ENCODE measurements at regions not wholly inside any gene's neighbourhood (a gene's known extent, or its start where the extent isn't known, plus 50 kb on each side); places are given as distances from the start of the nearest gene placed in this dataset.

DNA sequence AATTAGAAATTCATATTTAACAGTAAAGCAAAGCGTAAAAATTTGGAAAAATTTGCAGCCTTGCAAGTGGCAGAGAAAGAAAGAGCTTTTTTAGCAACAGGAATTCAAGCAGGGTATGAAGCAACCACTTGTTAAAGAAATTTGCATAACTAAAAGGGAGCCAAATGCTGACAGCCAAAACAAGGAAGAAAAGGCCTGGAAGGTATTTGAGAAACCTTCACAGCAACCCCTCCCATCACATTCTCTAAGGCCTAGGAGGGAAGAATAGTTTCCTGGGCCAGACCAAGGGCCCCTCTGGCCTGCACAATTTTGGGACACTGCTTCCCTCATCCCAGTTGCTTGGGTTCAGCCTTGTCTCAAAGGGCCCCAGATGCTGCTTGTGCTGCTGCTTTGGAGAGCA lies 672.4 kb upstream of the TMPRSS15 start:
- TF ChIP-seq, protein P1, sequence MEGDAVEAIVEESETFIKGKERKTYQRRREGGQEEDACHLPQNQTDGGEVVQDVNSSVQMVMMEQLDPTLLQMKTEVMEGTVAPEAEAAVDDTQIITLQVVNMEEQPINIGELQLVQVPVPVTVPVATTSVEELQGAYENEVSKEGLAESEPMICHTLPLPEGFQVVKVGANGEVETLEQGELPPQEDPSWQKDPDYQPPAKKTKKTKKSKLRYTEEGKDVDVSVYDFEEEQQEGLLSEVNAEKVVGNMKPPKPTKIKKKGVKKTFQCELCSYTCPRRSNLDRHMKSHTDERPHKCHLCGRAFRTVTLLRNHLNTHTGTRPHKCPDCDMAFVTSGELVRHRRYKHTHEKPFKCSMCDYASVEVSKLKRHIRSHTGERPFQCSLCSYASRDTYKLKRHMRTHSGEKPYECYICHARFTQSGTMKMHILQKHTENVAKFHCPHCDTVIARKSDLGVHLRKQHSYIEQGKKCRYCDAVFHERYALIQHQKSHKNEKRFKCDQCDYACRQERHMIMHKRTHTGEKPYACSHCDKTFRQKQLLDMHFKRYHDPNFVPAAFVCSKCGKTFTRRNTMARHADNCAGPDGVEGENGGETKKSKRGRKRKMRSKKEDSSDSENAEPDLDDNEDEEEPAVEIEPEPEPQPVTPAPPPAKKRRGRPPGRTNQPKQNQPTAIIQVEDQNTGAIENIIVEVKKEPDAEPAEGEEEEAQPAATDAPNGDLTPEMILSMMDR (IDR thresholded peaks at IDR 0.05; ENCODE audit: low read length), result no peak
- TF ChIP-seq EZH2 (optimal IDR thresholded peaks at IDR 0.05; ENCODE audit: low read depth, low read length), result no peak
- no peak for TF ChIP-seq EZH2phosphoT487 (IDR thresholded peaks at IDR 0.05; ENCODE audit: low read length)

Measured in MM.1S (cell line).